ENCODE measurements at regions not wholly inside any gene's neighbourhood (a gene's known extent, or its start where the extent isn't known, plus 50 kb on each side); places are given as distances from the start of the nearest gene placed in this dataset.

GRCh38 chr11:130798801-130799200 is 117.5 kb downstream of the SNX19 start:
- no peaks in the 10 kb centered on the region for H3K27me3 ChIP-seq
- 97 to 100% methylated on average over 1 to 4 of the region's 4 CpGs for WGBS, 2 donors (ENCODE audit: low coverage in 1 of 2)
- no peak overlapping the region for H3K4me3 ChIP-seq
- H3K27ac ChIP-seq: no peak overlapping the region
- H3K4me1 ChIP-seq: no peaks in the 10 kb centered on the region
- no peaks in the 10 kb centered on the region for H3K9me3 ChIP-seq
- TF ChIP-seq CTCF (IDR thresholded peaks at IDR 0.05) (no peak), POLR2AphosphoS5 (IDR thresholded peaks at IDR 0.05) (no peak), POLR2A (IDR thresholded peaks at IDR 0.05) (no peak), EP300 (IDR thresholded peaks at IDR 0.05) (no peak)
- no peaks in the 10 kb centered on the region for H3K36me3 ChIP-seq
- no peak for ATAC-seq

GRCh38 chr11:130801333-130802122 is 114.8 kb downstream of the SNX19 start:
- no peaks in the 10 kb centered on the region for H3K36me3 ChIP-seq
- TF ChIP-seq CTCF (IDR thresholded peaks at IDR 0.05): no peak
- no peak for TF ChIP-seq POLR2AphosphoS5 (IDR thresholded peaks at IDR 0.05)
- TF ChIP-seq EP300 (IDR thresholded peaks at IDR 0.05): no peak
- TF ChIP-seq POLR2A (IDR thresholded peaks at IDR 0.05): no peak
- H3K4me1 ChIP-seq: no peaks in the 10 kb centered on the region
- no peak for ATAC-seq
- H3K27ac ChIP-seq: no peak overlapping the region
- H3K4me3 ChIP-seq: no peak overlapping the region
- 54 to 75% methylated on average over 2 to 6 of the region's 6 CpGs for WGBS, 2 donors (ENCODE audit: low coverage in 1 of 2)
- no peaks in the 10 kb centered on the region for H3K9me3 ChIP-seq
- no peaks in the 10 kb centered on the region for H3K27me3 ChIP-seq

GRCh38 chr11:130802567-130802966 is 113.7 kb downstream of the SNX19 start:
- no peak overlapping the region for H3K4me3 ChIP-seq
- H3K9me3 ChIP-seq: no peaks in the 10 kb centered on the region
- ATAC-seq: no peak
- no peaks in the 10 kb centered on the region for H3K27me3 ChIP-seq
- no peak overlapping the region for H3K27ac ChIP-seq
- TF ChIP-seq POLR2AphosphoS5 (IDR thresholded peaks at IDR 0.05): no peak
- no peak for TF ChIP-seq EP300 (IDR thresholded peaks at IDR 0.05)
- TF ChIP-seq POLR2A (IDR thresholded peaks at IDR 0.05): no peak
- no peak for TF ChIP-seq CTCF (IDR thresholded peaks at IDR 0.05)
- H3K4me1 ChIP-seq: no peaks in the 10 kb centered on the region
- WGBS, 2 donors (ENCODE audit: low coverage in 1 of 2): 73% methylated on average over 2 of the region's 2 CpGs
- H3K36me3 ChIP-seq: no peaks in the 10 kb centered on the region

GRCh38 chr11:130804306-130805076 is 111.8 kb downstream of the SNX19 start:
- H3K9me3 ChIP-seq: no peaks in the 10 kb centered on the region
- H3K4me1 ChIP-seq: no peaks in the 10 kb centered on the region
- H3K4me3 ChIP-seq: no peak overlapping the region
- no peaks in the 10 kb centered on the region for H3K36me3 ChIP-seq
- no peak for ATAC-seq
- WGBS, 2 donors (ENCODE audit: low coverage in 1 of 2): 93% methylated on average over 8 to 11 of the region's 12 CpGs
- H3K27me3 ChIP-seq: no peaks in the 10 kb centered on the region
- TF ChIP-seq EP300 (IDR thresholded peaks at IDR 0.05) (no peak), POLR2AphosphoS5 (IDR thresholded peaks at IDR 0.05) (no peak), POLR2A (IDR thresholded peaks at IDR 0.05) (no peak), CTCF (IDR thresholded peaks at IDR 0.05) (no peak)
- no peak overlapping the region for H3K27ac ChIP-seq
